ENCODE measurements at regions not wholly inside any gene's neighbourhood (a gene's known extent, or its start where the extent isn't known, plus 50 kb on each side); places are given as distances from the start of the nearest gene placed in this dataset.
A peak's percentile ranks its signal among the peaks of the same experiment; 100 is the strongest.

DNA sequence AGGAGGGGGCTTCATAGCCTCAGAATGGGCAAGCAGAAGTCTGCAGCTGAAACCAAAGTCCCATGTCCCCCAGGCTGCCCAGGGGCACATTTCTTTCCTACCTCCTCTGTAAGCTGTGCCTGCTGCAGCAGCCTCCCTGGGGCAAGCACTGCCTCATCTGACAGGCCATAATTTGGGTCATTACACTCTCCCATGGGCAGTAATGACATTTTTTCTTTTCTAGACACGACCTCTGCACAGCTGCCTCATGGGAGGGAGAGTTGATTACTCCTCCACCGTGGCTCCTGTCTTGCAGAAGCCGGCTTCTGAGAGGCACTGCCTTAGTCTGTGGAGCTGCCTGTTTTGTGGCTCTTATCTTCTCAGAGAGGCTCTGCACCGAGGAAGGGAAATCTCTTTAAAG lies 268.9 kb downstream of the TDRD15 start:
- H3K27ac ChIP-seq, result no peak overlapping the region

DNA sequence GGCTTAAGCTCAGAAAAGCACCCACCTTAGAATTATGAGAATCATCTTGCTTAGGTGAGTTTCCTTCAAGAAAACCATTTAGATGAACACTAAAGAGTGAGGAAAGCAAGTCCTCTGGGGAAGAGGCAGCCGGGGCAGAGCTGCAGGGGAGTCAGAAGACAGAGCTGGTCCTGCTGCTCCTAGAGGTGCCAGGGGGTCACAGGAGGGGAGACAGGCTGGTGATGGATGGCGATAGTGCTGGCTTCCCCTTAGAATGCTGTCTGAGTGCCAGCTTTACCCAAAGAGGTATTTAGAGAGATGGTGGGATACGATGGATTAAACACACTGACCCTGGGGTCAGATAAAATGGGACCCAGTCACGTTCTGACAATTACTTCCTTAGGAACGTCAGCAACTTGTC lies 269.4 kb downstream of the TDRD15 start:
- no peak for TF ChIP-seq ZFX (IDR thresholded peaks at IDR 0.05)
- TF ChIP-seq, protein P1, sequence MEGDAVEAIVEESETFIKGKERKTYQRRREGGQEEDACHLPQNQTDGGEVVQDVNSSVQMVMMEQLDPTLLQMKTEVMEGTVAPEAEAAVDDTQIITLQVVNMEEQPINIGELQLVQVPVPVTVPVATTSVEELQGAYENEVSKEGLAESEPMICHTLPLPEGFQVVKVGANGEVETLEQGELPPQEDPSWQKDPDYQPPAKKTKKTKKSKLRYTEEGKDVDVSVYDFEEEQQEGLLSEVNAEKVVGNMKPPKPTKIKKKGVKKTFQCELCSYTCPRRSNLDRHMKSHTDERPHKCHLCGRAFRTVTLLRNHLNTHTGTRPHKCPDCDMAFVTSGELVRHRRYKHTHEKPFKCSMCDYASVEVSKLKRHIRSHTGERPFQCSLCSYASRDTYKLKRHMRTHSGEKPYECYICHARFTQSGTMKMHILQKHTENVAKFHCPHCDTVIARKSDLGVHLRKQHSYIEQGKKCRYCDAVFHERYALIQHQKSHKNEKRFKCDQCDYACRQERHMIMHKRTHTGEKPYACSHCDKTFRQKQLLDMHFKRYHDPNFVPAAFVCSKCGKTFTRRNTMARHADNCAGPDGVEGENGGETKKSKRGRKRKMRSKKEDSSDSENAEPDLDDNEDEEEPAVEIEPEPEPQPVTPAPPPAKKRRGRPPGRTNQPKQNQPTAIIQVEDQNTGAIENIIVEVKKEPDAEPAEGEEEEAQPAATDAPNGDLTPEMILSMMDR (conservative IDR thresholded peaks at IDR 0.05), result no peak
- no peak overlapping the region for H3K27ac ChIP-seq

More for the DNA sequence above, 268.9 kb downstream of the TDRD15 start:
- TF ChIP-seq, protein P1 (conservative IDR thresholded peaks at IDR 0.05), result no peak
- no peak for TF ChIP-seq ZFX (IDR thresholded peaks at IDR 0.05)

DNA sequence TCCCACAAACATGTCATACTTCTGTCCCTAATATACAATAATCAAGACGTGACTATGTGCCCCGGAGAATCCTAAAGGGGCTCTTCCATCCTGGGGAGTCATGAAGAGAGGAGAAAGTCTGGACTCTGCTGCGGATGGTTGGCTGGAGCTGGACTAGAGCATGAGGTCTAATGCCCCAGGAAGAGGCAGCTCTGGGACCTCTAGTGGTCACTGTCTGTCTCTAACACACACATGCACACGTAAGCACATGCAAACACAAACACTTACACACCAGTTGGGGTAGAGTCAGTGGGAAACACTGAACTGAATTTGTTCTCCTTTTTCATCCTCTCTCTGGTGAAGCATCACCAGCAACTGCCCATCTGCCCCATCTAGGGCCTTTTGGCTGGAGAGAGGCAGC lies 271.6 kb downstream of the TDRD15 start:
- TF ChIP-seq, protein P1 (conservative IDR thresholded peaks at IDR 0.05), result peak; percentile 62
- no peak for TF ChIP-seq ZFX (IDR thresholded peaks at IDR 0.05)
- no peak overlapping the region for H3K27ac ChIP-seq

DNA sequence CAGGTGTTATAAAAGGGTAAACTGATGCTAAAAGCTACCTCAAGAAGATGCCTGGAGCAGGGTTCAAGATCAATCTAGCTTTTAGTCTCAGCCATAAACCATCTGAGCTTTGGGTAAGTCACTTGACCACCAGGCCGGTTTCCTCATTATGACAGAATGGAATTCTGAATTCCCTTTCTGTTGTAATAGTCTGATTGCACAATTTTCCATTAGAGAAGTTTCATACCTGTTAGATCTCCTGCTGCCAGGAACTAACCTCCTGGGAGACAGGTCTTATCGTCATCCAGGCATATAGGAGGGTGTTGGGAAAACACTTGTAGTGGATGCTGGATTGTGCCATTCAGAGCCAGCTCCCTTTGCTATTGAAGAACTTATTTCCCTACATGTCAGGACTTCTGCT lies 272.5 kb downstream of the TDRD15 start:
- no peak overlapping the region for H3K27ac ChIP-seq
- TF ChIP-seq, protein P1 (conservative IDR thresholded peaks at IDR 0.05), result no peak
- no peak for TF ChIP-seq ZFX (IDR thresholded peaks at IDR 0.05)

DNA sequence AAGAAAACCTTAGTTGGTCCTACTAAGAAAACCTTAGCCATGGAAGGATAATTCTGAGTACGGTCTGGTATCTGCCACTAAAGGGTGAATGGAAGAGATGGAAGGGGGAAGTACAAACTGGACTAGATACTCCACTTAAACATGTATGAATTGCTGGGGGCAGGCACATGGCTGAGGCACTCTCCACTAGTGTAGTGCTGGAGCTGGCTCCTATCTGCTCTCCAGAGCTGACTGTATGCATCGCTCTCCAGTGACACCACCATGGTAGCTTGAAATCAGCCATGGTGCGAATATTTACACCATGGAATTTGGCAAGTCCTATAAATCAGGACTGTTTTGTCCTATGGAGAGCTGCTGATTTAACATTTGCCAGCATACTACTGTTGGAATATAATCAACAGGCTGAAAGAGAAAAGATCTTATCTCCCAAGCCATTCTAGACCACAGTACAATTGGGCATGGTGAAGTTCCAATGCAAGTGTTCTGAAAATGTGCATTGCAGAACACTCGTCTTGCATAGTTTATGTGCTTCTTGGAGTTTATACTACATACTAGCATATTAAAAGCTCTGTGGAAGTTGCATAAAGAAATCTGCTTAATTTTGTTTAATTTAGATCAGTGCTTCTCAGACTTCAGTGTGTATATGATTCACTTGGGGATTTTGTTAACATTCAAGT lies 277.4 kb downstream of the TDRD15 start:
- no peak overlapping the region for H3K27ac ChIP-seq
- no peak for TF ChIP-seq ZFX (IDR thresholded peaks at IDR 0.05)
- TF ChIP-seq, protein P1 (conservative IDR thresholded peaks at IDR 0.05), result no peak

DNA sequence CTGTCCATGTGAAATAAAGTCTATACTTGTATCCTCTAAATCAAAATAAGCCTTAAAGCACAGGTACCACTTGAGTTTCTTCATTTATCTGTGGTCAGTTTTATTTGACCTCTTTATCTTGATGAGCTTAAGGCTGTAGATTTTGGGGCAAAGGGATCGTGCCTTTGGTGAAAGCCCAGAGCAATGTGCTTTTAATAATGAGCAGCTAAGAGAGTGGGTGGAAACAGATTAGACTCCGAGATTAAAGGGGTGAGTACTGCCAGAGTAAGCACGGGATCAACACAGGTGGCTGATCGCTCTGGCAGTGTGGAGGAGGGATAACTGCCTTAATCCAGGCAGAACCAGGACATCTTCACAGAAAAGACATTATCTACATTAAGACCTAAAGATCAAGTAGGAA lies 280.4 kb downstream of the TDRD15 start:
- no peak for TF ChIP-seq ZFX (IDR thresholded peaks at IDR 0.05)
- TF ChIP-seq, protein P1 (conservative IDR thresholded peaks at IDR 0.05), result no peak

DNA sequence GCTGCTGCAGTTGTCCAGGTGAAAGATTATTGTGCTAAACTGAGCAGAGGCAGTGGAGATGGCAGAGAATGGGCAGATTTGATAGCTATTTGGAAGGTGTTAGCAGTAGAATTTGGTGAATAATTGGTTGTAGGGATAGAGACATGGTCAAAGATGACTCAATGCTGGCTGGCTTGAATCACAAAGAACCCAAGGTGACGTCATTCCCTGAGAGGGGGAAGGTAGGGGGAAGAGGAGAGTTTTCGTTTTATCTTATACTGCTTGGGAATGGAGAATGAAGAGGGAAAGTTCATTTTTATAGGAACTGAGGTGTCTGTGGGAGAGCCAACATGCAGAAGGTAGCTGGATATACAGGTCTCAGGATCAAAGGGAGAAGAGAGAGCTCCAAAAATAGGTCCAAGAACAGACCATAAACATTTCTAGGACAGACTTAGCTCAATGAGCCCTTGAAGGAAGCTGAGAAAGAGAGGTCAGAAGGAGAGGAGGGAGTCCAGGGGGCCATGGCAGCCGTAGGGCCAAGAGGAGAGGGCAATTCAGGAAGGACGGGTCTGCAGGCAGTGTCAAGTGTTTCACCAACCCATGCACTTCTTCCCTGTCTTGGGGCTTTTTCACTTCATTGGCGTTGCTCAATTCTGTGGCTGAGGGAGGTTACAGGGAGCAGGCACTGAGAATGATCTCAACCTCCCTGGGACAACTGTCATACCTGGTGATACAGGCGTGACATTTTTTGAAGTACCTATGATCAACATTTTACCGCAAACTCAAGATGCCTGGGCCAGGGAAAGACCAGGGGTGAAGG lies 281.3 kb downstream of the TDRD15 start:
- no peak for TF ChIP-seq ZFX (IDR thresholded peaks at IDR 0.05)
- TF ChIP-seq, protein P1 (conservative IDR thresholded peaks at IDR 0.05), result no peak
- H3K27ac ChIP-seq, result no peak overlapping the region

More for the DNA sequence above, 280.4 kb downstream of the TDRD15 start:
- no peak overlapping the region for H3K27ac ChIP-seq

Measured in C4-2B (cell line).